ENCODE measurements at regions not wholly inside any gene's neighbourhood (a gene's known extent, or its start where the extent isn't known, plus 50 kb on each side); places are given as distances from the start of the nearest gene placed in this dataset.
A peak's percentile ranks its signal among the peaks of the same experiment; 100 is the strongest.
"Not testable (repeated sequence)": the region's sequence is repeated elsewhere in the genome, so short reads cannot be mapped to it uniquely, and the experiment has no call there.

- H3K9me3 ChIP-seq (ENCODE audit: low read length); H3K36me3 ChIP-seq (ENCODE audit: insufficient read depth, low read length); H3K4me3 ChIP-seq (ENCODE audit: low read length); H3K27me3 ChIP-seq (ENCODE audit: insufficient read depth, low read length); H3K4me1 ChIP-seq (ENCODE audit: insufficient read depth, low read length); H2AFZ ChIP-seq (ENCODE audit: low read depth, low read length): not testable (repeated sequence)
These were observed 79.5 kb upstream of the ABCD2 start for GRCh38 chr12:39699079-39699478.

- H3K36me3 ChIP-seq (ENCODE audit: insufficient read depth, low read length), result no peaks in the 10 kb centered on the region
- H3K4me3 ChIP-seq (ENCODE audit: low read length), result no peak overlapping the region
- H3K27me3 ChIP-seq (ENCODE audit: insufficient read depth, low read length), result no peaks in the 10 kb centered on the region
- H2AFZ ChIP-seq (ENCODE audit: low read depth, low read length), result no peak overlapping the region
- no peaks in the 10 kb centered on the region for H3K9me3 ChIP-seq (ENCODE audit: low read length)
- H3K4me1 ChIP-seq (ENCODE audit: insufficient read depth, low read length), result no peaks in the 10 kb centered on the region
These were observed 77.5 kb upstream of the ABCD2 start for GRCh38 chr12:39697108-39697507.

- Histone ChIP-seq H3K4me3 (ENCODE audit: low read length) (no peak overlapping the region), H3K9me3 (ENCODE audit: low read length) (no peaks in the 10 kb centered on the region), H3K36me3 (ENCODE audit: insufficient read depth, low read length) (no peaks in the 10 kb centered on the region), H2AFZ (ENCODE audit: low read depth, low read length) (no peak overlapping the region), H3K4me1 (ENCODE audit: insufficient read depth, low read length) (no peaks in the 10 kb centered on the region), H3K27me3 (ENCODE audit: insufficient read depth, low read length) (no peaks in the 10 kb centered on the region)
These were observed 72.8 kb upstream of the ABCD2 start for GRCh38 chr12:39692258-39692853.

GRCh38 chr12:39685854-39686657 lies 66.5 kb upstream of the ABCD2 start:
- no peak overlapping the region for H2AFZ ChIP-seq (ENCODE audit: low read depth, low read length)
- H3K4me3 ChIP-seq (ENCODE audit: low read length), result no peak overlapping the region
- H3K9me3 ChIP-seq (ENCODE audit: low read length), result no peaks in the 10 kb centered on the region
- no peaks in the 10 kb centered on the region for H3K4me1 ChIP-seq (ENCODE audit: insufficient read depth, low read length)
- no peaks in the 10 kb centered on the region for H3K36me3 ChIP-seq (ENCODE audit: insufficient read depth, low read length)
- no peaks in the 10 kb centered on the region for H3K27me3 ChIP-seq (ENCODE audit: insufficient read depth, low read length)

- Histone ChIP-seq H3K9me3 (ENCODE audit: low read length) (no peaks in the 10 kb centered on the region), H3K4me1 (ENCODE audit: insufficient read depth, low read length) (no peaks in the 10 kb centered on the region), H3K36me3 (ENCODE audit: insufficient read depth, low read length) (no peaks in the 10 kb centered on the region), H2AFZ (ENCODE audit: low read depth, low read length) (no peak overlapping the region), H3K4me3 (ENCODE audit: low read length) (no peak overlapping the region), H3K27me3 (ENCODE audit: insufficient read depth, low read length) (no peaks in the 10 kb centered on the region)
These were observed 63.3 kb upstream of the ABCD2 start for GRCh38 chr12:39682689-39683477.

- H3K4me3 ChIP-seq (ENCODE audit: low read length), result no peak overlapping the region
These were observed 55.7 kb upstream of the ABCD2 start for GRCh38 chr12:39675263-39675662.

GRCh38 chr12:39672976-39673375 lies 53.4 kb upstream of the ABCD2 start:
- Histone ChIP-seq H3K4me3 (ENCODE audit: low read length) (no peak overlapping the region), H3K4me1 (ENCODE audit: insufficient read depth, low read length) (no peaks in the 10 kb centered on the region), H3K36me3 (ENCODE audit: insufficient read depth, low read length) (no peaks in the 10 kb centered on the region), H3K27me3 (ENCODE audit: insufficient read depth, low read length) (no peaks in the 10 kb centered on the region), H2AFZ (ENCODE audit: low read depth, low read length) (peak overlapping the region; percentile 20), H3K9me3 (ENCODE audit: low read length) (peaks cover 2% of the 10 kb centered on the region)

More at GRCh38 chr12:39675263-39675662, 55.7 kb upstream of the ABCD2 start:
- no peaks in the 10 kb centered on the region for H3K27me3 ChIP-seq (ENCODE audit: insufficient read depth, low read length)
- H3K36me3 ChIP-seq (ENCODE audit: insufficient read depth, low read length), result no peaks in the 10 kb centered on the region
- H3K9me3 ChIP-seq (ENCODE audit: low read length), result peaks cover 2% of the 10 kb centered on the region
- no peaks in the 10 kb centered on the region for H3K4me1 ChIP-seq (ENCODE audit: insufficient read depth, low read length)
- no peak overlapping the region for H2AFZ ChIP-seq (ENCODE audit: low read depth, low read length)

GRCh38 chr12:39671898-39672875 lies 52.6 kb upstream of the ABCD2 start:
- Histone ChIP-seq H3K27me3 (ENCODE audit: insufficient read depth, low read length) (no peaks in the 10 kb centered on the region), H3K4me1 (ENCODE audit: insufficient read depth, low read length) (no peaks in the 10 kb centered on the region), H3K36me3 (ENCODE audit: insufficient read depth, low read length) (no peaks in the 10 kb centered on the region)

GRCh38 chr12:39669539-39669938 lies 49.9 kb upstream of the ABCD2 start:
- not testable (repeated sequence) for H2AFZ ChIP-seq (ENCODE audit: low read depth, low read length); H3K4me3 ChIP-seq (ENCODE audit: low read length); H3K36me3 ChIP-seq (ENCODE audit: insufficient read depth, low read length); H3K9me3 ChIP-seq (ENCODE audit: low read length); H3K4me1 ChIP-seq (ENCODE audit: insufficient read depth, low read length); H3K27me3 ChIP-seq (ENCODE audit: insufficient read depth, low read length)

More at GRCh38 chr12:39671898-39672875, 52.6 kb upstream of the ABCD2 start:
- H3K9me3 ChIP-seq (ENCODE audit: low read length), result peaks cover 2% of the 10 kb centered on the region
- H3K4me3 ChIP-seq (ENCODE audit: low read length), result no peak overlapping the region
- no peak overlapping the region for H2AFZ ChIP-seq (ENCODE audit: low read depth, low read length)
